Adrenal gland (tissue), 5 donors: ENCODE measurements at regions not wholly inside any gene's neighbourhood (a gene's known extent, or its start where the extent isn't known, plus 50 kb on each side); places are given as distances from the start of the nearest gene placed in this dataset.

Source experiments
- CTCF ChIP-seq, 6 experiments: fragments of 450-650 bp in 4 of 6; fragments of 200-600 bp in 2 of 6; sonication (generic) in 1 of 6; IDR thresholded peaks; 1 replicate in 5 of 6; 2 replicates in 1 of 6; pipeline versions ENCODE4 v1.5.1 to v1.8.0; 2016 to 2021; ENCODE audit warnings: antibody characterized with exemption in 6 of 6, mild to moderate bottlenecking in 2 of 6, moderate library complexity in 1 of 6
- POLR2A ChIP-seq, 2 donors: fragments of 450-650 bp; IDR thresholded peaks; one replicate each; pipeline ENCODE4 v1.6.1; 2017; ENCODE audit warnings: antibody characterized with exemption in 2 of 2, mild to moderate bottlenecking in 2 of 2, moderate library complexity in 1 of 2
- donor health status: DM: no; HTN: no; CAD: no.

GRCh38 chr2:129252781-129253460 is 726.5 kb upstream of the RAB6C start:
- TF ChIP-seq CTCF (IDR thresholded peaks at IDR 0.05): no peak
- no peak for TF ChIP-seq POLR2A (IDR thresholded peaks at IDR 0.05)
